Endodermal cell (in vitro differentiated cells): ENCODE measurements at regions not wholly inside any gene's neighbourhood (a gene's known extent, or its start where the extent isn't known, plus 50 kb on each side); places are given as distances from the start of the nearest gene placed in this dataset.

Experiments used
- DNase-seq: peaks from one replicate; pipeline ENCODE4 v3.0.0-alpha.2; 2017
- H3K27ac ChIP-seq: 2 replicates; pipeline ENCODE4 v1.5.1; 2013; ENCODE audit warnings: mild to moderate bottlenecking, low read depth, low read length, moderate library complexity
- H3K27me3 ChIP-seq: 2 replicates; pipeline ENCODE4 v1.6.1; 2013; ENCODE audit warnings: mild to moderate bottlenecking, low read length, moderate library complexity; ENCODE audit not compliant: insufficient read depth, control insufficient read depth, poor library complexity, severe bottlenecking
- H3K36me3 ChIP-seq: 2 replicates; pipeline ENCODE4 v1.7.0; 2013; ENCODE audit warnings: mild to moderate bottlenecking, low read length, moderate library complexity; ENCODE audit not compliant: control insufficient read depth, insufficient read depth
- H3K4me1 ChIP-seq: one replicate; pipeline ENCODE4 v1.7.0; 2013; ENCODE audit warnings: low read length; ENCODE audit not compliant: control insufficient read depth, insufficient read depth
- H3K4me3 ChIP-seq: 2 replicates; pipeline ENCODE4 v1.5.1; 2013; ENCODE audit warnings: mild to moderate bottlenecking, low read length, moderate library complexity
- H3K9ac ChIP-seq: 2 replicates; pipeline ENCODE4 v1.6.1; 2013; ENCODE audit warnings: mild to moderate bottlenecking, low read length, moderate library complexity; ENCODE audit not compliant: poor library complexity, severe bottlenecking; ENCODE audit errors: extremely low read depth
- H3K9me3 ChIP-seq: 2 replicates; pipeline ENCODE4 v1.6.1; 2013; ENCODE audit warnings: mild to moderate bottlenecking, low read length, moderate library complexity; ENCODE audit not compliant: control insufficient read depth
- H3K27ac Mint-ChIP-seq: 2 replicates; pipeline ENCODE4 v1.8.0; 2020; ENCODE audit warnings: mixed read lengths
- H3K27me3 Mint-ChIP-seq: 2 replicates; pipeline ENCODE4 v1.8.0; 2021; ENCODE audit warnings: mild to moderate bottlenecking, mixed read lengths; ENCODE audit not compliant: insufficient read depth
- H3K36me3 Mint-ChIP-seq: 2 replicates; pipeline ENCODE4 v1.8.0; 2020; ENCODE audit warnings: low read depth, mixed read lengths
- H3K4me1 Mint-ChIP-seq: 2 replicates; pipeline ENCODE4 v1.8.0; 2020; ENCODE audit warnings: mixed read lengths
- H3K4me3 Mint-ChIP-seq: 2 replicates; pipeline ENCODE4 v1.8.0; 2020; ENCODE audit warnings: mild to moderate bottlenecking, moderate library complexity, mixed read lengths
- H3K9me3 Mint-ChIP-seq: 2 replicates; pipeline ENCODE4 v1.8.0; 2020; ENCODE audit warnings: mild to moderate bottlenecking, mixed read lengths
- CTCF ChIP-seq: fragments of 200-600 bp; sonication (generic); conservative IDR thresholded peaks from 2 replicates; pipeline ENCODE4 v1.5.0; 2021; ENCODE audit warnings: antibody characterized with exemption, mild to moderate bottlenecking
- WGBS, 2 experiments: methylation state at CpG; one replicate each; pipeline versions ENCODE4 v1.1.5 to v1.1.7; 2013; ENCODE audit warnings: missing lambda C conversion rate in 2 of 2, mixed read lengths in 1 of 2; ENCODE audit not compliant: insufficient coverage in 1 of 2, insufficient read length in 1 of 2; 5-methylcytosine and 5-hydroxymethylcytosine counted together

DNA sequence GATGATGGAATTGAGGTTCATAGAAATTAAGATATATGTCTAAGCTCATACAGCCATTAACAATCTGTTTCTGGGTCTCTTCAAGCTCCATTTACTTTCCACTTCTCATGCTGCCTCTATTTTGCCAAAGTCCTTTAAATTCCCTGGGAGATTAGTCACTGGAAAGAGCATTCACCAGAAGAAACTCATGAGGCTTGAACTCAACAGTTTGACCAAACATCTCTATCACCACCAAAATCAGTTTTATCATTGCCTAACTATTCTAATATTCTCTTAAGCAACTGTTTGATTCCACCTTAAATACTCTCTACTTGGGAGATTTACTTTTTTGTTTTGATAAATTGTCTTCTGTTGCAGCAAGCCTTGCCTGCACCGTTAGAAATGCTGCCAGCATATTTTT lies 881.3 kb downstream of the KCNA4 start:
- H3K9me3 ChIP-seq, result no peaks in the 10 kb centered on the region
- no peak overlapping the region for H3K4me3 ChIP-seq
- no peaks in the 10 kb centered on the region for H3K27me3 ChIP-seq
- no peaks in the 10 kb centered on the region for H3K36me3 ChIP-seq
- no peaks in the 10 kb centered on the region for H3K9me3 Mint-ChIP-seq
- no peak overlapping the region for H3K4me3 Mint-ChIP-seq
- no peak overlapping the region for H3K9ac ChIP-seq
- no peak overlapping the region for H3K27ac Mint-ChIP-seq
- no peak for TF ChIP-seq CTCF
- no peak for DNase-seq
- no peaks in the 10 kb centered on the region for H3K36me3 Mint-ChIP-seq
- no CpG with 5 or more reads among the region's 1 CpG for WGBS, 2 experiments
- no peak overlapping the region for H3K27ac ChIP-seq
- H3K27me3 Mint-ChIP-seq, result no peaks in the 10 kb centered on the region
- no peaks in the 10 kb centered on the region for H3K4me1 ChIP-seq
- H3K4me1 Mint-ChIP-seq, result no peaks in the 10 kb centered on the region

GRCh38 chr11:29131055-29131454 lies 885.8 kb downstream of the KCNA4 start:
- Histone ChIP-seq H3K9me3 (no peaks in the 10 kb centered on the region), H3K27ac (no peak overlapping the region), H3K9ac (no peak overlapping the region), H3K4me1 (no peaks in the 10 kb centered on the region), H3K36me3 (no peaks in the 10 kb centered on the region), H3K27me3 (no peaks in the 10 kb centered on the region), H3K4me3 (no peak overlapping the region)
- Mint-ChIP-seq H3K27ac (no peak overlapping the region), H3K27me3 (no peaks in the 10 kb centered on the region), H3K4me3 (no peak overlapping the region), H3K9me3 (no peaks in the 10 kb centered on the region), H3K36me3 (no peaks in the 10 kb centered on the region), H3K4me1 (no peaks in the 10 kb centered on the region)
- WGBS, 2 experiments, result 83% methylated on average over 1 of the region's 1 CpG; no CpG with 5 or more reads in 1 of the 2 experiments
- DNase-seq, result no peak
- no peak for TF ChIP-seq CTCF

- Mint-ChIP-seq H3K4me1 (no peaks in the 10 kb centered on the region), H3K27ac (no peak overlapping the region)
Observed at GRCh38 chr11:29129844-29130243, 887.0 kb downstream of the KCNA4 start.

More at GRCh38 chr11:29129844-29130243, 887.0 kb downstream of the KCNA4 start:
- Mint-ChIP-seq H3K9me3 (no peaks in the 10 kb centered on the region), H3K36me3 (no peaks in the 10 kb centered on the region), H3K27me3 (no peaks in the 10 kb centered on the region), H3K4me3 (no peak overlapping the region)
- no peaks in the 10 kb centered on the region for H3K9me3 ChIP-seq
- WGBS, 2 experiments, result 100% methylated on average over 1 of the region's 1 CpG; no CpG with 5 or more reads in 1 of the 2 experiments
- H3K36me3 ChIP-seq, result no peaks in the 10 kb centered on the region
- H3K27ac ChIP-seq, result no peak overlapping the region
- H3K27me3 ChIP-seq, result no peaks in the 10 kb centered on the region
- TF ChIP-seq CTCF, result no peak
- H3K9ac ChIP-seq, result no peak overlapping the region
- H3K4me1 ChIP-seq, result no peaks in the 10 kb centered on the region
- DNase-seq, result no peak
- no peak overlapping the region for H3K4me3 ChIP-seq
